ENCODE measurements at regions not wholly inside any gene's neighbourhood (a gene's known extent, or its start where the extent isn't known, plus 50 kb on each side); places are given as distances from the start of the nearest gene placed in this dataset.
"Not testable (repeated sequence)": the region's sequence is repeated elsewhere in the genome, so short reads cannot be mapped to it uniquely, and the experiment has no call there.

DNA sequence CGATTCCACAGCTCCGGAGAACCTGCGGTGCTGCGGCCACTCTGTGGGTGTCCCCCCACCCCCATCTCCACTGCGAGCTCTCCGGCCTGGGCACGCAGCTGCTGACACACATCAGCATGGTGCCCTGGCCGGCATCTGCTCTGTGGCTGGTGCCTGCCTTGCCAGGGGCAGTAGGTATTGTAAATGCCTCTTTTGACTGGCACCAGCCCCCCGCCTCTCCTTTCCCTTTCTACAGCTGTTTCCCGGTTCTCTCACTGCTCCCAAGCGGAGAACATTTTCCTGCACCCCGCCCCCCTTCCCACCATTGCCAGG lies 357.1 kb upstream of the ZNF32 start:
- Histone ChIP-seq H3K36me3 (no peaks in the 10 kb centered on the region), H3K4me1 (replicated peaks) (no peaks in the 10 kb centered on the region), H3K27me3 (replicated peaks) (no peaks in the 10 kb centered on the region), H3K4me3 (no peak overlapping the region), H3K27ac (no peak overlapping the region), H3K9me3 (replicated peaks) (no peaks in the 10 kb centered on the region)
- no peak for DNase-seq (ENCODE audit: low read depth in 1 of 2, low spot score in 2 of 2)

GRCh38 chr10:44004913-44005787 lies 356.5 kb upstream of the ZNF32 start:
- no peak for DNase-seq (ENCODE audit: low read depth in 1 of 2, low spot score in 2 of 2)
- H3K4me3 ChIP-seq, result no peak overlapping the region
- H3K9me3 ChIP-seq (replicated peaks), result no peaks in the 10 kb centered on the region
- no peaks in the 10 kb centered on the region for H3K36me3 ChIP-seq
- no peaks in the 10 kb centered on the region for H3K4me1 ChIP-seq (replicated peaks)
- no peak overlapping the region for H3K27ac ChIP-seq
- H3K27me3 ChIP-seq (replicated peaks), result no peaks in the 10 kb centered on the region

GRCh38 chr10:43998021-43998809 lies 349.5 kb upstream of the ZNF32 start:
- H3K4me1 ChIP-seq (replicated peaks), result peaks cover 4% of the 10 kb centered on the region; the same call in 1 of the 2 replicates
- no peaks in the 10 kb centered on the region for H3K27me3 ChIP-seq (replicated peaks)
- H3K36me3 ChIP-seq, result no peaks in the 10 kb centered on the region
- no peaks in the 10 kb centered on the region; the same call in 1 of the 2 replicates for H3K9me3 ChIP-seq (replicated peaks)
- no peak overlapping the region for H3K4me3 ChIP-seq
- no peak for DNase-seq (ENCODE audit: low read depth in 1 of 2, low spot score in 2 of 2)
- no peak overlapping the region for H3K27ac ChIP-seq

- Histone ChIP-seq H3K27me3 (replicated peaks) (no peaks in the 10 kb centered on the region), H3K36me3 (no peaks in the 10 kb centered on the region), H3K27ac (no peak overlapping the region), H3K4me1 (replicated peaks) (peaks cover 4% of the 10 kb centered on the region; the same call in 1 of the 2 replicates), H3K9me3 (replicated peaks) (no peaks in the 10 kb centered on the region; the same call in 1 of the 2 replicates), H3K4me3 (no peak overlapping the region)
- no peak for DNase-seq (ENCODE audit: low read depth in 1 of 2, low spot score in 2 of 2)
Measured at GRCh38 chr10:43997330-43997729, 348.6 kb upstream of the ZNF32 start.

DNA sequence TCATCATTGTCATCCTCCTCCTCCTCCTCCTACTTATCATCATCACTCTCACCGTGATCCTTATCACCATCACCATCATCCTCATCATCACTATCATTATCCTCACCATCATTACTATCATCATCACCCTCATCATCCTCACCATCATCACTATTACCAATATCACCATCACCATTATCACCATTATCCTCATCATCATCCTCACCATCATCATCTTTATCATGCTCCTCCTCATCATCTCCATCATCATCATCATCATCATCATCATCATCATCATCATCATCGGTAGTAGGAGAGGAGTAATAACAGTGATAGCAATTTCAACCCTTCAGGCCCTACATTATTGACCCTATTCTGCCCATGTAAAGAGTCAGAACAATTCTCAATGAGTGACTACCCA lies 345.9 kb upstream of the ZNF32 start:
- Histone ChIP-seq H3K9me3 (replicated peaks) (no peaks in the 10 kb centered on the region; the same call in 1 of the 2 replicates), H3K36me3 (no peaks in the 10 kb centered on the region), H3K4me1 (replicated peaks) (peaks cover 4% of the 10 kb centered on the region; the same call in 1 of the 2 replicates), H3K27me3 (replicated peaks) (no peaks in the 10 kb centered on the region), H3K4me3 (no peak overlapping the region), H3K27ac (no peak overlapping the region)
- no peak for DNase-seq (ENCODE audit: low read depth in 1 of 2, low spot score in 2 of 2)

- H3K27me3 ChIP-seq (replicated peaks); H3K4me1 ChIP-seq (replicated peaks); H3K4me3 ChIP-seq; DNase-seq (ENCODE audit: low read depth in 1 of 2, low spot score in 2 of 2); H3K9me3 ChIP-seq (replicated peaks); H3K27ac ChIP-seq; H3K36me3 ChIP-seq: not testable (repeated sequence)
Measured at GRCh38 chr10:43992816-43993215, 344.1 kb upstream of the ZNF32 start.

- DNase-seq (ENCODE audit: low read depth in 1 of 2, low spot score in 2 of 2), result no peak
- Histone ChIP-seq H3K4me1 (replicated peaks) (no peaks in the 10 kb centered on the region), H3K27me3 (replicated peaks) (no peaks in the 10 kb centered on the region), H3K9me3 (replicated peaks) (no peaks in the 10 kb centered on the region), H3K27ac (no peak overlapping the region), H3K4me3 (no peak overlapping the region), H3K36me3 (no peaks in the 10 kb centered on the region)
Measured at GRCh38 chr10:43986374-43986773, 337.7 kb upstream of the ZNF32 start.

DNA sequence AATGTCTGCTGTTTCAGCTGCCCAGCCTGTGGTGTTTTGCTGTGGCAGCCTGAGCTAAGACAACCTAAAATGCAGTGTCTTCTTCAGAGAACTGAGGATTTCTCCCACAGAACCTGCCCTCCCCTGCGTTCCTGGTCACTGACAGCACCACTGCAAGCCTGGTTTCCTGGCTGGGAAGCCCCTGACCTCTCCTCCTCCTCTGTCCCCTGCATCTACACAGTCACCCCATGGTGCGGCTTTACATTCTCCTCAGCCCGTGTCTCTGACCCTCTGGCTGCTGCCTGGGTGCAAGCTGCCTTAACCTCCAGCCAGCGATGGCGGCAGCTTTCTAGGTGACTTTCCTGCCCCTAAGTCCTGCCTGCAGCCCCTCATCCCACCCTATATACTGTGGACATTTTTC lies 337.3 kb upstream of the ZNF32 start:
- Histone ChIP-seq H3K27ac (no peak overlapping the region), H3K4me3 (no peak overlapping the region), H3K9me3 (replicated peaks) (no peaks in the 10 kb centered on the region), H3K27me3 (replicated peaks) (no peaks in the 10 kb centered on the region), H3K36me3 (no peaks in the 10 kb centered on the region), H3K4me1 (replicated peaks) (no peaks in the 10 kb centered on the region)
- no peak for DNase-seq (ENCODE audit: low read depth in 1 of 2, low spot score in 2 of 2)

DNA sequence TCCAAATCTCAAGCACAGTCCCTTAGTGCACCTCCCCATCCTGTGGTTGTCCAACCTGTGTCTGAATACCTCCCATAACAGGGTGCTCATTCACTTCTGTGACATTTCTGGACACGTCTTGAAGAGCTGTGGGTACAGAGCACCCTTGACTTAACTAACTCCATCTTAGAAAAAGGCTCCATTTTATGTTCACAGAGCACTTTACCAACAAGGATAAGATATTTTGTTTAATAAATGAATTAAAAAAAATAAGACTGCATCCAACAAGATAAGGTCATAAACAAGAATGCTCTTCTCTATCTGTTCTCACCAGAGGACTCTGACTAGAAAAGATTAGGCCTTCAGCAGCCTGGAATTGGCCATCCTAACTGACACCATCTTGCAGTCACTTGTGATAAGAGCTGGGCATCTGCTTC lies 335.2 kb upstream of the ZNF32 start:
- Histone ChIP-seq H3K36me3 (no peaks in the 10 kb centered on the region), H3K27me3 (replicated peaks) (no peaks in the 10 kb centered on the region), H3K4me3 (no peak overlapping the region), H3K4me1 (replicated peaks) (no peaks in the 10 kb centered on the region), H3K27ac (no peak overlapping the region), H3K9me3 (replicated peaks) (no peaks in the 10 kb centered on the region)
- DNase-seq (ENCODE audit: low read depth in 1 of 2, low spot score in 2 of 2), result no peak

GRCh38 chr10:43983405-43983804 lies 334.7 kb upstream of the ZNF32 start:
- no peak for DNase-seq (ENCODE audit: low read depth in 1 of 2, low spot score in 2 of 2)
- H3K36me3 ChIP-seq, result no peaks in the 10 kb centered on the region
- no peaks in the 10 kb centered on the region for H3K4me1 ChIP-seq (replicated peaks)
- H3K4me3 ChIP-seq, result no peak overlapping the region
- no peak overlapping the region for H3K27ac ChIP-seq
- no peaks in the 10 kb centered on the region for H3K27me3 ChIP-seq (replicated peaks)
- no peaks in the 10 kb centered on the region for H3K9me3 ChIP-seq (replicated peaks)

DNA sequence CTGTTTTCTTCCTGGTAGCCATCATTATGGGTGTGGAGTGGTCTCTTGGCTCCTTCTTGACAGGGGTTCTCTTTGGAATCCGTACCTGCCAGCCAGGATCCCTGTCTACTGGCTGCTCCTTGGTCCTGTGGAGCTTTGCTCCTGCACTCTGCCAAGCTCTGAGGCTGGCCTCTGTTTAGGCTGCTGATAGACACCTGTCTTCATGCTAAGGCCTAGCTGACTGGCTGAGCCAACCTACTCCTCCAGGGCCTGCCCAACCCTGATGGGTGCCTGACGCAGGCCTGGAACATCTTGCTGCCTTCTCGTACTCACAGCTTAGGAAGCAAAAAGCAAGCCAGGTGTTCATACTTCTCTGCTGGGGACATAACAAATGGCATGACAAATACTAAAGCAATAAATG lies 333.6 kb upstream of the ZNF32 start:
- H3K27me3 ChIP-seq (replicated peaks), result no peaks in the 10 kb centered on the region
- no peaks in the 10 kb centered on the region for H3K9me3 ChIP-seq (replicated peaks)
- no peak for DNase-seq (ENCODE audit: low read depth in 1 of 2, low spot score in 2 of 2)
- no peaks in the 10 kb centered on the region for H3K4me1 ChIP-seq (replicated peaks)
- no peaks in the 10 kb centered on the region for H3K36me3 ChIP-seq
- no peak overlapping the region for H3K27ac ChIP-seq
- no peak overlapping the region for H3K4me3 ChIP-seq

GRCh38 chr10:43981696-43982095 lies 333.0 kb upstream of the ZNF32 start:
- no peaks in the 10 kb centered on the region for H3K9me3 ChIP-seq (replicated peaks)
- H3K4me1 ChIP-seq (replicated peaks), result no peaks in the 10 kb centered on the region
- H3K27ac ChIP-seq, result no peak overlapping the region
- H3K27me3 ChIP-seq (replicated peaks), result no peaks in the 10 kb centered on the region
- H3K36me3 ChIP-seq, result no peaks in the 10 kb centered on the region
- H3K4me3 ChIP-seq, result no peak overlapping the region
- no peak for DNase-seq (ENCODE audit: low read depth in 1 of 2, low spot score in 2 of 2)

GRCh38 chr10:43981232-43981631 lies 332.6 kb upstream of the ZNF32 start:
- H3K27ac ChIP-seq, result no peak overlapping the region
- no peaks in the 10 kb centered on the region for H3K36me3 ChIP-seq
- H3K4me1 ChIP-seq (replicated peaks), result no peaks in the 10 kb centered on the region
- no peaks in the 10 kb centered on the region for H3K27me3 ChIP-seq (replicated peaks)
- no peak overlapping the region for H3K4me3 ChIP-seq
- DNase-seq (ENCODE audit: low read depth in 1 of 2, low spot score in 2 of 2), result no peak
- no peaks in the 10 kb centered on the region for H3K9me3 ChIP-seq (replicated peaks)

- H3K27ac ChIP-seq, result no peak overlapping the region
- H3K27me3 ChIP-seq (replicated peaks), result no peaks in the 10 kb centered on the region
- no peak for DNase-seq (ENCODE audit: low read depth in 1 of 2, low spot score in 2 of 2)
- no peaks in the 10 kb centered on the region for H3K36me3 ChIP-seq
- no peaks in the 10 kb centered on the region for H3K4me1 ChIP-seq (replicated peaks)
- H3K4me3 ChIP-seq, result no peak overlapping the region
- H3K9me3 ChIP-seq (replicated peaks), result no peaks in the 10 kb centered on the region; the same call in 1 of the 2 replicates
Measured at GRCh38 chr10:43980715-43981114, 332.0 kb upstream of the ZNF32 start.

All from SJSA1 (cell line).